Testis (tissue), 2 donors: ENCODE measurements at regions not wholly inside any gene's neighbourhood (a gene's known extent, or its start where the extent isn't known, plus 50 kb on each side); places are given as distances from the start of the nearest gene placed in this dataset.

Experiments used
- DNase-seq: peaks from one replicate; pipeline ENCODE4 v3.0.0-alpha.2; 2019
- H3K27ac ChIP-seq, 2 donors: fragments of 200-600 bp; sonication (generic); one replicate each; pipeline ENCODE4 v1.5.1; 2019
- H3K27me3 ChIP-seq: fragments of 200-600 bp; sonication (generic); one replicate; pipeline ENCODE4 v1.5.1; 2019
- H3K36me3 ChIP-seq: fragments of 200-600 bp; sonication (generic); one replicate; pipeline ENCODE4 v1.5.1; 2017; ENCODE audit warnings: low read depth; ENCODE audit errors: missing control alignments
- H3K4me1 ChIP-seq: fragments of 200-600 bp; sonication (generic); one replicate; pipeline ENCODE4 v1.5.1; 2019
- H3K4me3 ChIP-seq, 2 donors: fragments of 200-600 bp; sonication (generic); one replicate each; pipeline ENCODE4 v1.5.1; 2017 to 2019
- H3K9me3 ChIP-seq: fragments of 200-600 bp; sonication (generic); one replicate; pipeline ENCODE4 v1.5.1; 2017
- POLR2A ChIP-seq: fragments of 450-650 bp; IDR thresholded peaks from one replicate; pipeline ENCODE4 v1.6.1; 2017; ENCODE audit warnings: antibody characterized with exemption, mild to moderate bottlenecking, moderate library complexity
- WGBS, 2 donors: methylation state at CpG; one replicate each; pipeline ENCODE4 v1.1.5; 2018; 5-methylcytosine and 5-hydroxymethylcytosine counted together
- intact Hi-C: fragments of 100-400 bp; cut with DNase I; formaldehyde crosslinking; loops from one replicate; pipeline ENCODE4 v1.15.1; 2023; ENCODE audit warnings: low total_unique reads
- TF ChIP-seq, protein P1 (sequence below), 3 experiments: fragments of 450-650 bp in 2 of 3; fragments of 200-600 bp in 1 of 3; sonication (generic) in 1 of 3; IDR thresholded peaks; one replicate each; pipeline ENCODE4 v1.5.1; 2016 to 2019; ENCODE audit warnings: antibody characterized with exemption in 3 of 3, mild to moderate bottlenecking in 2 of 3, moderate library complexity in 1 of 3

DNA sequence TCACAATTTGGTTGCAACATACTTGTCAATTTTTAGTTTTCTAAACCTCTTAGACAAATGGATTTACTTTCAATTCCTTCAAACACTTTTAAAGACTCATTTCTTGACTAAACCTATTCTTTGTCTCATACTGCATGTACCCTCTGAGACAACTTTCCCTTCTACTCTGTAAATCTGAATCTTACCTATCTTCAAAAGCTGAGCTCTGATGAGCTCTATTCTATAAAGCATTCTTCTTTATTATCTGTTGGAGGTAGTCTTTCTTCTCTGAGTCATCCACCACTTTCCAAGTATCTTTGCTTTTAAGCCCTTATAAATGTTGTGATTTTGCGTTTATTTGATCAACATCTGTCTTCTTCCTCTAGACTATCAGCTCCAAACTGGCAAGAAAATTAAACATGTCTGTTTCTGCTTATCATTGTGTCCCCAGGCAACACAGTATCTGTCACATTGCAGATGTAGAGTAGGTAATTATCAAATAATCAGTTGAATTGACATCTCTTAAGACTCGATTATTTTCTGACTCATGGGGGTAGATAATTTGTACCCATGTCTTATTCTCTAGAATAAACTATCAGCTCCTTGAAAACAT, 265.6 kb upstream of the FAR2 start:
- no peaks in the 10 kb centered on the region for H3K9me3 ChIP-seq
- 57 to 65% methylated on average over 2 of the region's 2 CpGs for WGBS, 2 donors
- H3K4me1 ChIP-seq, result no peaks in the 10 kb centered on the region
- no peak for TF ChIP-seq POLR2A
- TF ChIP-seq, protein P1, sequence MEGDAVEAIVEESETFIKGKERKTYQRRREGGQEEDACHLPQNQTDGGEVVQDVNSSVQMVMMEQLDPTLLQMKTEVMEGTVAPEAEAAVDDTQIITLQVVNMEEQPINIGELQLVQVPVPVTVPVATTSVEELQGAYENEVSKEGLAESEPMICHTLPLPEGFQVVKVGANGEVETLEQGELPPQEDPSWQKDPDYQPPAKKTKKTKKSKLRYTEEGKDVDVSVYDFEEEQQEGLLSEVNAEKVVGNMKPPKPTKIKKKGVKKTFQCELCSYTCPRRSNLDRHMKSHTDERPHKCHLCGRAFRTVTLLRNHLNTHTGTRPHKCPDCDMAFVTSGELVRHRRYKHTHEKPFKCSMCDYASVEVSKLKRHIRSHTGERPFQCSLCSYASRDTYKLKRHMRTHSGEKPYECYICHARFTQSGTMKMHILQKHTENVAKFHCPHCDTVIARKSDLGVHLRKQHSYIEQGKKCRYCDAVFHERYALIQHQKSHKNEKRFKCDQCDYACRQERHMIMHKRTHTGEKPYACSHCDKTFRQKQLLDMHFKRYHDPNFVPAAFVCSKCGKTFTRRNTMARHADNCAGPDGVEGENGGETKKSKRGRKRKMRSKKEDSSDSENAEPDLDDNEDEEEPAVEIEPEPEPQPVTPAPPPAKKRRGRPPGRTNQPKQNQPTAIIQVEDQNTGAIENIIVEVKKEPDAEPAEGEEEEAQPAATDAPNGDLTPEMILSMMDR (IDR thresholded peaks at IDR 0.05), result no peak
- H3K27ac ChIP-seq, result no peak overlapping the region
- H3K36me3 ChIP-seq, result no peaks in the 10 kb centered on the region
- H3K27me3 ChIP-seq, result no peaks in the 10 kb centered on the region
- DNase-seq, result no peak
- intact Hi-C loops, result no loop called here
- H3K4me3 ChIP-seq, result no peak overlapping the region

DNA sequence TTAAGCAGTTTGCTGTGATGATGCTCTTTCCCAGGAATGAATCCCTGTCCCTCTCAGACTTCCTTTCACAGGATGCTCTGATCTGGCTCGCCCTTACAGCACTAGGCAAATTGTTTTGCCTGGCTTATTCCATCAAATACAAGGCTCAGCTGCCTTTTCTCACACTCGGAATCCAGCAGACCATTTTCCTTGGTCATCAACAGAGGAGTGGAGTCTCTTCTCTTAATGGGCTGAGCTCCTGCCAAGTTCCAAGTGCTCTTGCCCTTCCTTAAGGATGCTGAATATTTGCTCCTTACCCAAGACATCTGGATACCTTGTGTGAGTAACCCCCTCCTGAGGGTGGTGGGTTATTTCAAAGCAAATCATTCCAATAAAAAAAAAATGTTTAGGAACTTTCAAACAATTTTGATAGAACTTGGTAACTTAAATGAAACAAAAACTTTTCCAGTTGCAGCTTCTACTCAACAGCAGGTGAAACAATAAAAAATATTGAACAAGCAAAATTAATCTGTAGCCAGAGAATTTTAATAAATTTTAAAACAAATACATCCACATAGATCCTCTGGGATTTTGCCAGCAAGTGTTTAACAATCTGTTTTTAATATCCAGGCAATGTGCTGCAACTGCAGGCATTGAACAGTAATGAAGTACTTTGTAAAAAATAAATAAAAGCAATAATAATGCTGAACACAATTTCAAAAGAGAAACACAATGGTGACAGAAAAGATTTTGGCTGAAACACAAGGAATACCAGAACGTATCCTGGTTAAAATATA, 264.0 kb upstream of the FAR2 start:
- no peaks in the 10 kb centered on the region for H3K4me1 ChIP-seq
- 51 to 66% methylated on average over 3 of the region's 3 CpGs for WGBS, 2 donors
- intact Hi-C loops, result no loop called here
- no peaks in the 10 kb centered on the region for H3K36me3 ChIP-seq
- H3K27ac ChIP-seq, result no peak overlapping the region
- H3K27me3 ChIP-seq, result no peaks in the 10 kb centered on the region
- TF ChIP-seq POLR2A, result no peak
- TF ChIP-seq, protein P1 (IDR thresholded peaks at IDR 0.05), result no peak
- no peak overlapping the region for H3K4me3 ChIP-seq
- no peaks in the 10 kb centered on the region for H3K9me3 ChIP-seq
- no peak for DNase-seq

DNA sequence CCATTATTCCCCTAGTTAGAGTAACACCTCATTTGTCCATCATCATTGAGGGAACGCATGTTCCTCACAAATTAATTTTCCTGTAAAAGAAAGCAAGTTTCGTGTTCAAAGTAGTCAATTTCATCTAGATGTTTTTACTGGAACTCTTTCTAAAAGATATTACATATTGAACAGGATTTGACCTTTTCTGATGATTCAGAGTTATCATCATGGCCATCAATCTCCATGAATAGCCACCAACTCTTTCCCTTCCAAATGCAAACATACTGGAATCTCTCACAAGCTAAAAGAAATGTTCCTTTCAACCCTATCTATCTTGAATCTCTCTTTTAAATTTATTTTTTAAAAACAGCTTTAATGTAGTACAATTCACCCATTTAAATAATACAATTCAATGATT, 263.1 kb upstream of the FAR2 start:
- H3K27me3 ChIP-seq, result no peaks in the 10 kb centered on the region
- TF ChIP-seq, protein P1 (IDR thresholded peaks at IDR 0.05), result no peak
- no peak for TF ChIP-seq POLR2A
- WGBS, 2 donors, result 91 to 92% methylated on average over 2 of the region's 2 CpGs
- H3K9me3 ChIP-seq, result no peaks in the 10 kb centered on the region
- no peak overlapping the region for H3K27ac ChIP-seq
- no peak for DNase-seq
- no peaks in the 10 kb centered on the region for H3K36me3 ChIP-seq
- intact Hi-C loops, result no loop called here
- no peaks in the 10 kb centered on the region for H3K4me1 ChIP-seq
- no peak overlapping the region for H3K4me3 ChIP-seq

DNA sequence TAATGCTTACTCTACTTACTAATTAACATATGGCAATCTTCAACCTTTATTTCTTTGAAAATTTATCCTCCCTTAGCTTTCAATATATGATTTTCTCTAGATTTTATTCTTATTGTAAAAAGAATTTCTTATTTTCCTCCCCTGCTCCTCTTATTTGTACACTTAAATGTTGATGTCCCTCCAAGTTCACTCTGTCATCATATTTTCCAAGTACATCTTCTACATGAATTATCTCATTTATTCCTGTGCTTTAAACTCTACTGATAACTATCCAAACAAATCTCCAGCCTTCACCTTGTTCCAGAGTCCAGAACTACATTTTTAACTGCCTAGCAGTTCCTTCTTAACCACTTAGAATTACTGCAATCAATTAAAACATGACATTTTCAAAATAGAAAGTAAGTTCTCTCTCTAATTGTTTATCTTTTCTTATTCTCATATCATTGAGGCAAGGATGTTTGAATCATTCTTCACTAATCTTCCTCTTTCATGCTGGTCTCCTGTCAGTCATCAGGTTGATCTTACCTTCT, 261.6 kb upstream of the FAR2 start:
- DNase-seq, result no peak
- intact Hi-C loops, result no loop called here
- Histone ChIP-seq H3K27me3 (no peaks in the 10 kb centered on the region), H3K9me3 (no peaks in the 10 kb centered on the region), H3K4me3 (no peak overlapping the region), H3K27ac (no peak overlapping the region), H3K36me3 (no peaks in the 10 kb centered on the region), H3K4me1 (no peaks in the 10 kb centered on the region)
- TF ChIP-seq POLR2A, result no peak
- TF ChIP-seq, protein P1 (IDR thresholded peaks at IDR 0.05), result no peak
